OCI-LY1 (cell line): ENCODE measurements at regions not wholly inside any gene's neighbourhood (a gene's known extent, or its start where the extent isn't known, plus 50 kb on each side); places are given as distances from the start of the nearest gene placed in this dataset.

Experiments used
- H2AFZ ChIP-seq: fragments of 200-600 bp; sonication (generic), shearing (Covaris generic); 2 replicates; pipeline ENCODE4 v1.6.0; 2014; ENCODE audit warnings: antibody characterized with exemption, mild to moderate bottlenecking, low read length
- H3F3A ChIP-seq: fragments of 200-600 bp; sonication (generic), shearing (Covaris generic); 2 replicates; pipeline ENCODE4 v1.6.0; 2014; ENCODE audit warnings: mild to moderate bottlenecking, antibody characterized with exemption, low read length, moderate library complexity; ENCODE audit not compliant: insufficient read depth
- H3K27ac ChIP-seq: fragments of 200-600 bp; sonication (generic); 2 replicates; pipeline ENCODE4 v1.5.1; 2014; ENCODE audit warnings: low read length, mixed run types, mild to moderate bottlenecking, low read depth; ENCODE audit not compliant: poor library complexity, severe bottlenecking
- H3K27me3 ChIP-seq: fragments of 200-600 bp; sonication (generic); 2 replicates; pipeline ENCODE4 v1.6.0; 2014; ENCODE audit warnings: antibody characterized with exemption, mild to moderate bottlenecking, low read length, moderate library complexity; ENCODE audit not compliant: insufficient read depth
- H3K36me3 ChIP-seq: fragments of 200-600 bp; sonication (generic); 2 replicates; pipeline ENCODE4 v1.6.1; 2014; ENCODE audit warnings: mild to moderate bottlenecking, antibody characterized with exemption, low read length, moderate library complexity, mixed read lengths; ENCODE audit not compliant: insufficient read depth
- H3K4me1 ChIP-seq: fragments of 200-600 bp; sonication (generic); 2 replicates; pipeline ENCODE4 v1.5.1; 2014; ENCODE audit warnings: mild to moderate bottlenecking, low read length, moderate library complexity; ENCODE audit not compliant: insufficient read depth, severe bottlenecking
- H3K4me2 ChIP-seq: fragments of 200-600 bp; sonication (generic), shearing (Covaris generic); 2 replicates; pipeline ENCODE4 v1.6.1; 2014; ENCODE audit warnings: low read length
- H3K4me3 ChIP-seq: fragments of 200-600 bp; sonication (generic); 2 replicates; pipeline ENCODE4 v1.5.1; 2014; ENCODE audit warnings: low read length, low read depth, mild to moderate bottlenecking, mixed read lengths; ENCODE audit not compliant: poor library complexity, severe bottlenecking
- H3K79me2 ChIP-seq: fragments of 200-600 bp; shearing (Covaris generic); 2 replicates; pipeline ENCODE4 v1.6.1; 2016; ENCODE audit warnings: mixed run types, low read length, mixed read lengths; ENCODE audit not compliant: insufficient read depth
- H3K9ac ChIP-seq: fragments of 200-600 bp; sonication (generic), shearing (Covaris generic); 2 replicates; pipeline ENCODE4 v1.6.1; 2014; ENCODE audit warnings: mild to moderate bottlenecking, low read length, mixed read lengths
- H3K9me2 ChIP-seq: fragments of 200-600 bp; sonication (generic), shearing (Covaris generic); 2 replicates; pipeline ENCODE4 v1.6.1; 2014; ENCODE audit warnings: low read depth, mild to moderate bottlenecking, low read length, mixed read lengths
- H3K9me3 ChIP-seq: fragments of 200-600 bp; shearing (Covaris generic); 2 replicates; pipeline ENCODE4 v1.6.1; 2014; ENCODE audit warnings: low read length, mixed read lengths
- H4K20me1 ChIP-seq: fragments of 200-600 bp; sonication (generic), shearing (Covaris generic); 2 replicates; pipeline ENCODE4 v1.6.0; 2016; ENCODE audit warnings: mild to moderate bottlenecking, low read length; ENCODE audit not compliant: insufficient read depth
- EZH2 ChIP-seq: fragments of 200-600 bp; sonication (generic), shearing (Covaris generic); IDR thresholded peaks from 2 replicates; pipeline ENCODE4 v1.8.0; 2017; ENCODE audit warnings: borderline replicate concordance, mixed run types, mild to moderate bottlenecking, antibody characterized with exemption, low read length, moderate library complexity, mixed read lengths
- TF ChIP-seq, protein P1 (sequence below): fragments of 200-600 bp; sonication (generic), shearing (Covaris generic); IDR thresholded peaks from 2 replicates; pipeline ENCODE4 v1.5.1; 2017; ENCODE audit warnings: mild to moderate bottlenecking, antibody characterized with exemption, low read length, moderate library complexity, mixed read lengths

DNA sequence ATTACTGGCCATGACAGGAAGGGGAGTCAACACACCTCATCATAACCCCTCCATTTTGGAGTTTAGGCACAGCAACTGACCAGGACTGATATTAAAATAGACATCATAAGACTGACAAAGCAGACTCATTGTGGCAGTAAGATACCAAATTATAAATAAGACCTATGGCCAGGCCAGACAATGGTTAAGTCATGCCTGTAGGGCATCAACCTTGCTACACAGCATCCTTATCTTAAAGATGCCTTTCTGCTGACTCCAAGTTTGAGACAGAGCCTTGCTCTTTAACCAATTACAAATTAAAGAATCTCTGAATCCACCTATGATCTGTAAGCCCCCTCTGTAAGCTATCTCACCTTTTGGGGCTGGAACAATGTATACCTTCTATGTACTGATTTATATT is 65.5 kb downstream of the VCX2 start:
- H3K27ac ChIP-seq, result no peak overlapping the region
- H3F3A ChIP-seq, result no peaks in the 10 kb centered on the region
- H3K27me3 ChIP-seq, result no peaks in the 10 kb centered on the region
- no peaks in the 10 kb centered on the region for H3K9me2 ChIP-seq
- no peaks in the 10 kb centered on the region for H3K9me3 ChIP-seq
- H3K36me3 ChIP-seq, result no peaks in the 10 kb centered on the region
- H4K20me1 ChIP-seq, result no peaks in the 10 kb centered on the region
- H3K4me2 ChIP-seq, result no peak overlapping the region
- H3K4me3 ChIP-seq, result no peak overlapping the region
- TF ChIP-seq EZH2, result no peak
- TF ChIP-seq, protein P1, sequence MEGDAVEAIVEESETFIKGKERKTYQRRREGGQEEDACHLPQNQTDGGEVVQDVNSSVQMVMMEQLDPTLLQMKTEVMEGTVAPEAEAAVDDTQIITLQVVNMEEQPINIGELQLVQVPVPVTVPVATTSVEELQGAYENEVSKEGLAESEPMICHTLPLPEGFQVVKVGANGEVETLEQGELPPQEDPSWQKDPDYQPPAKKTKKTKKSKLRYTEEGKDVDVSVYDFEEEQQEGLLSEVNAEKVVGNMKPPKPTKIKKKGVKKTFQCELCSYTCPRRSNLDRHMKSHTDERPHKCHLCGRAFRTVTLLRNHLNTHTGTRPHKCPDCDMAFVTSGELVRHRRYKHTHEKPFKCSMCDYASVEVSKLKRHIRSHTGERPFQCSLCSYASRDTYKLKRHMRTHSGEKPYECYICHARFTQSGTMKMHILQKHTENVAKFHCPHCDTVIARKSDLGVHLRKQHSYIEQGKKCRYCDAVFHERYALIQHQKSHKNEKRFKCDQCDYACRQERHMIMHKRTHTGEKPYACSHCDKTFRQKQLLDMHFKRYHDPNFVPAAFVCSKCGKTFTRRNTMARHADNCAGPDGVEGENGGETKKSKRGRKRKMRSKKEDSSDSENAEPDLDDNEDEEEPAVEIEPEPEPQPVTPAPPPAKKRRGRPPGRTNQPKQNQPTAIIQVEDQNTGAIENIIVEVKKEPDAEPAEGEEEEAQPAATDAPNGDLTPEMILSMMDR, result no peak
- no peak overlapping the region for H2AFZ ChIP-seq
- H3K4me1 ChIP-seq, result no peaks in the 10 kb centered on the region
- no peaks in the 10 kb centered on the region for H3K79me2 ChIP-seq
- H3K9ac ChIP-seq, result no peak overlapping the region

DNA sequence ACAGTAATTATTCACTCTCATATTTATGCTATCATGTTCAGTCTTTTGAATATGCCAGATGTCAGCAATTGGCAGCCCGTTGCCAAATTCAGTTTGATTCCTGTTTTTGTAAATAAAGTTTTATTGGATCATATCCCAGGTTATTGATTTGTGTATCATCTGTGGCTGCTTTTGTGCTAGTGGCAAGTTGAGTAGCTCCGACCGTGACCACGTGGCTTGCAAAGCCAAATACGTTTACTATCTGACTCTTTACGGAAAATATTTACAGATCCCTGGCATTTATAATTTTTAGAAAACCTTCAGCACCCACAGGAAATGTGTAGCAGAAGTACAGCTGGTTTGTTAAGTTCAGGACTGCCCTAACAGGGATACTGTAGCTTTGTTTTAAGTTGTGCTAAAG is 67.4 kb downstream of the VCX2 start:
- no peak overlapping the region for H2AFZ ChIP-seq
- no peaks in the 10 kb centered on the region for H3K4me1 ChIP-seq
- H3K4me3 ChIP-seq, result no peak overlapping the region
- H3K27me3 ChIP-seq, result no peaks in the 10 kb centered on the region
- no peak overlapping the region for H3K4me2 ChIP-seq
- no peaks in the 10 kb centered on the region for H3K79me2 ChIP-seq
- H3K27ac ChIP-seq, result no peak overlapping the region
- H3K36me3 ChIP-seq, result no peaks in the 10 kb centered on the region
- no peaks in the 10 kb centered on the region for H3K9me3 ChIP-seq
- no peak overlapping the region for H3K9ac ChIP-seq
- no peak for TF ChIP-seq EZH2
- TF ChIP-seq, protein P1, result no peak
- H3F3A ChIP-seq, result no peaks in the 10 kb centered on the region
- no peaks in the 10 kb centered on the region for H4K20me1 ChIP-seq
- no peaks in the 10 kb centered on the region for H3K9me2 ChIP-seq

DNA sequence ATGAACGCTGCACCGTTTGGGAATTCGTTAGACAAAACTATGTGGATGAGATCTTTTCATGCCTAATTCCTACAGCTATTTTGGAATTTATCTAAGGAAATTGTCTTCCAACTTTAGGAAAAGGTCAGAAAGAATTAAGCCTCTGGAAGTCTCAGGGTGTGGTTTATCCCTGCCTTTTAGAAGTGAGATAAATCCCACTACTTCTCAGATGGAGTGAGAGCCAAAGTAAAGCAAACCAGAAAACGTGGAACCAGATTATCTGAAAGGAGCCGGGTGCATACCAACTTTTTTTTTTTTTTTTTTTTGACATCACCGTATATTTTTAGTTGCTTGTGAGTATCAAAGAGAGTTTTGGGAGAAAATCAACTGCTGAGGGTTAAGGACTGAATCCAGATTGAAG is 79.6 kb downstream of the VCX2 start:
- no peaks in the 10 kb centered on the region for H3K79me2 ChIP-seq
- no peak overlapping the region for H3K4me2 ChIP-seq
- H3K4me1 ChIP-seq, result no peaks in the 10 kb centered on the region
- H4K20me1 ChIP-seq, result no peaks in the 10 kb centered on the region
- H2AFZ ChIP-seq, result no peak overlapping the region
- TF ChIP-seq, protein P1, result no peak
- no peak for TF ChIP-seq EZH2
- no peaks in the 10 kb centered on the region for H3K9me2 ChIP-seq
- H3F3A ChIP-seq, result no peaks in the 10 kb centered on the region
- H3K4me3 ChIP-seq, result no peak overlapping the region
- H3K9me3 ChIP-seq, result no peaks in the 10 kb centered on the region
- no peaks in the 10 kb centered on the region for H3K27me3 ChIP-seq
- no peak overlapping the region for H3K27ac ChIP-seq
- no peaks in the 10 kb centered on the region for H3K36me3 ChIP-seq
- H3K9ac ChIP-seq, result no peak overlapping the region
